ENCODE measurements at regions not wholly inside any gene's neighbourhood (a gene's known extent, or its start where the extent isn't known, plus 50 kb on each side); places are given as distances from the start of the nearest gene placed in this dataset.
A peak's percentile ranks its signal among the peaks of the same experiment; 100 is the strongest.
"Not testable (repeated sequence)": the region's sequence is repeated elsewhere in the genome, so short reads cannot be mapped to it uniquely, and the experiment has no call there.

- H3K27me3 ChIP-seq (replicated peaks; ENCODE audit: insufficient read depth); H3K27ac ChIP-seq; H3K9me3 ChIP-seq; H3K4me1 ChIP-seq (ENCODE audit: control insufficient read depth in 1 of 2, low read depth in 2 of 2); DNase-seq (ENCODE audit: low spot score); ATAC-seq (ENCODE audit: insufficient number of reproducible peaks, low FRiP score, low read depth); H3K4me3 ChIP-seq; H3K36me3 ChIP-seq: not testable (repeated sequence)
These were observed 85.1 kb upstream of the MAP4 start for GRCh38 chr3:48101301-48101650.

- no peak for DNase-seq (ENCODE audit: low spot score)
- H3K4me3 ChIP-seq = no peak overlapping the region
- no peak for ATAC-seq (ENCODE audit: insufficient number of reproducible peaks, low FRiP score, low read depth)
- H3K9me3 ChIP-seq = no peaks in the 10 kb centered on the region
- no peaks in the 10 kb centered on the region for H3K36me3 ChIP-seq
- no peak for TF ChIP-seq CTCF (IDR thresholded peaks at IDR 0.05)
- H3K27me3 ChIP-seq (replicated peaks; ENCODE audit: insufficient read depth) = no peaks in the 10 kb centered on the region
- peaks cover 0 to 10% of the 10 kb centered on the region in 2 donors for H3K4me1 ChIP-seq (ENCODE audit: control insufficient read depth in 1 of 2, low read depth in 2 of 2)
- H3K27ac ChIP-seq = no peak overlapping the region
These were observed 76.1 kb upstream of the MAP4 start for GRCh38 chr3:48092270-48092669.

DNA sequence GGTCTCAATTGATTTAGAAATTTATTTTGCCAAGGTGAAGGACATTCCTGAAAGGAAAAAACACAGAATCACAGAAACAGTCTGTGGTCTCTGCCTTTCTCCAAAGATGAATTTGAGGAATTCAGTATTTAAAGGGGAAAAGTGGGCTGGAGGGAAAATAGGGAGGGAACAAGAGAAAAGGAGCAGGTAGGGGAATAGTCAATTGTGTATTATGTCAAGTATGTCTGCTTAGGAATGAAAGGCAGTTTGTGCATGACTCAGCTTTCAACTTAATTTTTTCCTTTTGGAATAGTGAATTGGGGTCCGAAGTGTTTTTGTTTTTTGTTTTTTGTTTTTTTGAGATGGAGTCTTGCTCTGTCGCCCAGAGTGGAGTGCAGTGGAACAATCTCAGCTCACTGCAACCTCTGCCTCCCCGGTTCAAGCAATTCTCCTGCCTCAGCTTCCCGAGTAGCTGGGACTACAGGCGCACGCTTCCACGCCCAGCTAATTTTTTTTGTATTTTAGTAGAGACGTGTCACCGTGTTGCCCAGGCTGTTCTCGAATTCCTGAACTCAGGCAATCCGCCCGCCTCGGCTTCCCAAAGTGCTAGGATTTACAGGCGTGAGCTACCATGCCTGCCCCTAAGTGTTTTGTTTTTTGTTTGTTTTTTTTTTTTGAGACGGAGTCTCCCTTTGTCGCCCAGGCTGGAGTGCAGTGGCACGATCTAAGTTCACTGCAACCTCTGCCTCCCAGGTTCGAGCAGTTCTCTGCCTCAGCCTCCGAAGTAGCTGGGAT lies 74.1 kb upstream of the MAP4 start:
- DNase-seq (ENCODE audit: low spot score) (no peak), ATAC-seq (ENCODE audit: insufficient number of reproducible peaks, low FRiP score, low read depth) (no peak)
- Histone ChIP-seq H3K4me1 (ENCODE audit: control insufficient read depth in 1 of 2, low read depth in 2 of 2) (peaks cover 14 to 29% of the 10 kb centered on the region in 2 donors), H3K27ac (peak overlapping the region; percentile 98 to 100), H3K4me3 (no peak overlapping the region), H3K36me3 (no peaks in the 10 kb centered on the region), H3K27me3 (replicated peaks; ENCODE audit: insufficient read depth) (no peaks in the 10 kb centered on the region), H3K9me3 (no peaks in the 10 kb centered on the region)
- no peak for TF ChIP-seq CTCF (IDR thresholded peaks at IDR 0.05)

GRCh38 chr3:48088749-48089466 lies 72.7 kb upstream of the MAP4 start:
- H3K36me3 ChIP-seq = no peaks in the 10 kb centered on the region
- peaks cover 16 to 41% of the 10 kb centered on the region in 2 donors for H3K4me1 ChIP-seq (ENCODE audit: control insufficient read depth in 1 of 2, low read depth in 2 of 2)
- no peaks in the 10 kb centered on the region for H3K9me3 ChIP-seq
- H3K27me3 ChIP-seq (replicated peaks; ENCODE audit: insufficient read depth) = no peaks in the 10 kb centered on the region
- TF ChIP-seq CTCF (IDR thresholded peaks at IDR 0.05) = peak; percentile 30
- DNase-seq (ENCODE audit: low spot score) (peak; percentile 82), ATAC-seq (ENCODE audit: insufficient number of reproducible peaks, low FRiP score, low read depth) (peak; percentile 83)
- peak overlapping the region; percentile 88 for H3K4me3 ChIP-seq
- H3K27ac ChIP-seq = peak overlapping the region; percentile 98 to 100

GRCh38 chr3:48088056-48088748 lies 72.0 kb upstream of the MAP4 start:
- Histone ChIP-seq H3K27ac (peak overlapping the region; percentile 98 to 100), H3K36me3 (no peaks in the 10 kb centered on the region), H3K27me3 (replicated peaks; ENCODE audit: insufficient read depth) (no peaks in the 10 kb centered on the region), H3K4me1 (ENCODE audit: control insufficient read depth in 1 of 2, low read depth in 2 of 2) (peaks cover 16 to 48% of the 10 kb centered on the region in 2 donors), H3K4me3 (peak overlapping the region; percentile 88), H3K9me3 (no peaks in the 10 kb centered on the region)
- DNase-seq (ENCODE audit: low spot score) (no peak), ATAC-seq (ENCODE audit: insufficient number of reproducible peaks, low FRiP score, low read depth) (no peak)
- TF ChIP-seq CTCF (IDR thresholded peaks at IDR 0.05) = no peak
